AG09309 (cell line): ENCODE measurements at regions not wholly inside any gene's neighbourhood (a gene's known extent, or its start where the extent isn't known, plus 50 kb on each side); places are given as distances from the start of the nearest gene placed in this dataset.
"Not testable (repeated sequence)": the region's sequence is repeated elsewhere in the genome, so short reads cannot be mapped to it uniquely, and the experiment has no call there.

Experiments
- DNase-seq: peaks from one replicate; pipeline ENCODE4 v3.0.0-alpha.2; 2010; ENCODE audit warnings: low read depth
- H3K4me3 ChIP-seq: 2 replicates; pipeline ENCODE4 v1.5.1; 2011; ENCODE audit warnings: mild to moderate bottlenecking, low read depth, low read length, moderate library complexity; ENCODE audit not compliant: control insufficient read depth
- CTCF ChIP-seq: IDR thresholded peaks from 2 replicates; pipeline ENCODE4 v1.5.1; 2011; ENCODE audit warnings: mild to moderate bottlenecking, low read depth, low read length, inconsistent platforms; ENCODE audit not compliant: insufficient read depth, control insufficient read depth; ENCODE audit errors: missing control alignments

- H3K4me3 ChIP-seq = no peak overlapping the region
- DNase-seq = no peak
- TF ChIP-seq CTCF = no peak
These were observed 95.6 kb upstream of the CDC42EP3 start for GRCh38 chr2:37767046-37767445.

- DNase-seq = peak; percentile 93
- TF ChIP-seq CTCF = no peak
- no peak overlapping the region for H3K4me3 ChIP-seq
These were observed 96.8 kb upstream of the CDC42EP3 start for GRCh38 chr2:37767959-37768925.

GRCh38 chr2:37769551-37769950 is 98.1 kb upstream of the CDC42EP3 start:
- DNase-seq = no peak
- no peak overlapping the region for H3K4me3 ChIP-seq
- TF ChIP-seq CTCF = no peak

- no peak overlapping the region for H3K4me3 ChIP-seq
- TF ChIP-seq CTCF = no peak
- no peak for DNase-seq
These were observed 99.4 kb upstream of the CDC42EP3 start for GRCh38 chr2:37770797-37771196.

GRCh38 chr2:37771600-37772088 is 100.2 kb upstream of the CDC42EP3 start:
- H3K4me3 ChIP-seq = no peak overlapping the region
- peak; percentile 39 for DNase-seq
- TF ChIP-seq CTCF = no peak

GRCh38 chr2:37773371-37774130 is 102.1 kb upstream of the CDC42EP3 start:
- DNase-seq = no peak
- no peak for TF ChIP-seq CTCF
- no peak overlapping the region for H3K4me3 ChIP-seq

GRCh38 chr2:37774171-37774944 is 102.9 kb upstream of the CDC42EP3 start:
- not testable (repeated sequence) for H3K4me3 ChIP-seq, DNase-seq
